Transverse colon (tissue), 4 donors: ENCODE measurements at regions not wholly inside any gene's neighbourhood (a gene's known extent, or its start where the extent isn't known, plus 50 kb on each side); places are given as distances from the start of the nearest gene placed in this dataset.

Experiments used
- POLR2AphosphoS5 ChIP-seq, 3 donors: sonication (generic); formaldehyde crosslinking; IDR thresholded peaks; one replicate each; pipeline ENCODE4 v1.6.1; 2016; ENCODE audit warnings: antibody characterized with exemption in 3 of 3
- TF ChIP-seq, protein P1 (sequence below), 5 experiments: fragments of 200-600 bp in 3 of 5; fragments of 450-650 bp in 2 of 5; sonication (generic) in 3 of 5; IDR thresholded peaks; 1 replicate in 2 of 5; 2 replicates in 3 of 5; pipeline ENCODE4 v1.5.1; 2016 to 2017; ENCODE audit warnings: antibody characterized with exemption in 5 of 5, inconsistent platforms in 3 of 5, mild to moderate bottlenecking in 2 of 5, moderate library complexity in 1 of 5

DNA sequence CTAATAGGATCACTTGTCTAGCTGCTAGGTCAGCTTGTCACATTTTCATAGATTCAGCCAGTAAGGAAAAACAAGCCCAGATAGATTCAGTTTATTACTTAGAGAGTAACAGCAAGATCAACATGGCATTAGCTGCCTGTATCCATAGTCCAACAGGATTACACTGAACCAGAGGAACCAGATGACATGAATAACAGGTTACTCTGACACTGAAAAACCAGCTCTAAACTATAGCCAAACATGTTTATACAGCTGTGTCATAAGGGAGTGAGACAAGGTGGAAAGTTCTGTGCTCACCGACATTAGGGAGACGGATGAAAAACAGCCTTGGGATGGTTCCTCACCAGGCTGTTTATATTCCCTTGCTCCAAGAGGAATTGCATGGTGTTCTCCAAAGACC is 102.9 kb upstream of the EOLA2 start:
- no peak for TF ChIP-seq POLR2AphosphoS5 (IDR thresholded peaks at IDR 0.05)
- TF ChIP-seq, protein P1, sequence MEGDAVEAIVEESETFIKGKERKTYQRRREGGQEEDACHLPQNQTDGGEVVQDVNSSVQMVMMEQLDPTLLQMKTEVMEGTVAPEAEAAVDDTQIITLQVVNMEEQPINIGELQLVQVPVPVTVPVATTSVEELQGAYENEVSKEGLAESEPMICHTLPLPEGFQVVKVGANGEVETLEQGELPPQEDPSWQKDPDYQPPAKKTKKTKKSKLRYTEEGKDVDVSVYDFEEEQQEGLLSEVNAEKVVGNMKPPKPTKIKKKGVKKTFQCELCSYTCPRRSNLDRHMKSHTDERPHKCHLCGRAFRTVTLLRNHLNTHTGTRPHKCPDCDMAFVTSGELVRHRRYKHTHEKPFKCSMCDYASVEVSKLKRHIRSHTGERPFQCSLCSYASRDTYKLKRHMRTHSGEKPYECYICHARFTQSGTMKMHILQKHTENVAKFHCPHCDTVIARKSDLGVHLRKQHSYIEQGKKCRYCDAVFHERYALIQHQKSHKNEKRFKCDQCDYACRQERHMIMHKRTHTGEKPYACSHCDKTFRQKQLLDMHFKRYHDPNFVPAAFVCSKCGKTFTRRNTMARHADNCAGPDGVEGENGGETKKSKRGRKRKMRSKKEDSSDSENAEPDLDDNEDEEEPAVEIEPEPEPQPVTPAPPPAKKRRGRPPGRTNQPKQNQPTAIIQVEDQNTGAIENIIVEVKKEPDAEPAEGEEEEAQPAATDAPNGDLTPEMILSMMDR (IDR thresholded peaks at IDR 0.05), result no peak
